ENCODE measurements at regions not wholly inside any gene's neighbourhood (a gene's known extent, or its start where the extent isn't known, plus 50 kb on each side); places are given as distances from the start of the nearest gene placed in this dataset.

DNA sequence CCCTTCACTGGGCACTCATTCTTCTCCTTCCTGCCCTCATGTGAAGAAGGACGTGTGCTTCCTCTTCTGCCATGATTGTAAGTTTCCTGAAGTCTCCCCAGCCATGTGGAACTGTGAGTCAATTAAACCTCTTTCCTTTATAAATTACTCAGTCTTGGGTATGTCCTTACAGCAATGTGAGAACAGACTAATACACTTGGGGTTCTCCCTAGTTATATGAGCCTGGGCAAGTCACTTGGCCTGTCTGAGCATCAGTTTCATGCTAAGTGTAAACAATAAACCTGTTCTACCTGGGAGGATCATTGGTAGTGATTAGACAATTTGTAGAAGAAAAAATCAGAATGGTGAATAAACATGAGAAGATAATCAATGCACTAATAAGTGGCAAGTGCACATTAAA lies 162.2 kb upstream of the ARG1 start:
- Histone ChIP-seq H3K4me3 (ENCODE audit: low read length) (no peak overlapping the region), H3K9ac (ENCODE audit: low read length) (no peak overlapping the region), H3K4me2 (ENCODE audit: low read length) (no peak overlapping the region), H4K20me1 (ENCODE audit: insufficient read depth) (no peaks in the 10 kb centered on the region), H3K9me2 (ENCODE audit: insufficient read depth, low read length) (no peaks in the 10 kb centered on the region), H3K79me2 (replicated peaks; ENCODE audit: insufficient read depth, low read length) (no peaks in the 10 kb centered on the region), H3F3A (ENCODE audit: insufficient read depth, low read length, poor library complexity, severe bottlenecking) (no peaks in the 10 kb centered on the region), H3K9me3 (ENCODE audit: low read length) (no peaks in the 10 kb centered on the region), H3K36me3 (ENCODE audit: insufficient read depth, low read length) (no peaks in the 10 kb centered on the region), H2AFZ (ENCODE audit: low read depth, low read length) (no peak overlapping the region), H3K27ac (ENCODE audit: low read length) (no peak overlapping the region), H3K27me3 (ENCODE audit: insufficient read depth, low read depth, low read length) (no peaks in the 10 kb centered on the region)
- TF ChIP-seq EZH2 (IDR thresholded peaks at IDR 0.05; ENCODE audit: borderline replicate concordance, insufficient read depth, low read length, poor library complexity, severe bottlenecking) (no peak), SMC3 (conservative IDR thresholded peaks at IDR 0.05; ENCODE audit: poor library complexity) (no peak), EP300 (conservative IDR thresholded peaks at IDR 0.05; ENCODE audit: poor library complexity, severe bottlenecking) (no peak), RAD21 (conservative IDR thresholded peaks at IDR 0.05) (no peak), TAF1 (IDR thresholded peaks at IDR 0.05; ENCODE audit: low read depth) (no peak), MXI1 (conservative IDR thresholded peaks at IDR 0.05; ENCODE audit: poor library complexity, severe bottlenecking) (no peak), POLR2AphosphoS5 (IDR thresholded peaks at IDR 0.05) (no peak)
- TF ChIP-seq, protein P1, sequence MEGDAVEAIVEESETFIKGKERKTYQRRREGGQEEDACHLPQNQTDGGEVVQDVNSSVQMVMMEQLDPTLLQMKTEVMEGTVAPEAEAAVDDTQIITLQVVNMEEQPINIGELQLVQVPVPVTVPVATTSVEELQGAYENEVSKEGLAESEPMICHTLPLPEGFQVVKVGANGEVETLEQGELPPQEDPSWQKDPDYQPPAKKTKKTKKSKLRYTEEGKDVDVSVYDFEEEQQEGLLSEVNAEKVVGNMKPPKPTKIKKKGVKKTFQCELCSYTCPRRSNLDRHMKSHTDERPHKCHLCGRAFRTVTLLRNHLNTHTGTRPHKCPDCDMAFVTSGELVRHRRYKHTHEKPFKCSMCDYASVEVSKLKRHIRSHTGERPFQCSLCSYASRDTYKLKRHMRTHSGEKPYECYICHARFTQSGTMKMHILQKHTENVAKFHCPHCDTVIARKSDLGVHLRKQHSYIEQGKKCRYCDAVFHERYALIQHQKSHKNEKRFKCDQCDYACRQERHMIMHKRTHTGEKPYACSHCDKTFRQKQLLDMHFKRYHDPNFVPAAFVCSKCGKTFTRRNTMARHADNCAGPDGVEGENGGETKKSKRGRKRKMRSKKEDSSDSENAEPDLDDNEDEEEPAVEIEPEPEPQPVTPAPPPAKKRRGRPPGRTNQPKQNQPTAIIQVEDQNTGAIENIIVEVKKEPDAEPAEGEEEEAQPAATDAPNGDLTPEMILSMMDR (IDR thresholded peaks at IDR 0.05; ENCODE audit: poor library complexity, severe bottlenecking), result no peak
- TF ChIP-seq, protein P2, sequence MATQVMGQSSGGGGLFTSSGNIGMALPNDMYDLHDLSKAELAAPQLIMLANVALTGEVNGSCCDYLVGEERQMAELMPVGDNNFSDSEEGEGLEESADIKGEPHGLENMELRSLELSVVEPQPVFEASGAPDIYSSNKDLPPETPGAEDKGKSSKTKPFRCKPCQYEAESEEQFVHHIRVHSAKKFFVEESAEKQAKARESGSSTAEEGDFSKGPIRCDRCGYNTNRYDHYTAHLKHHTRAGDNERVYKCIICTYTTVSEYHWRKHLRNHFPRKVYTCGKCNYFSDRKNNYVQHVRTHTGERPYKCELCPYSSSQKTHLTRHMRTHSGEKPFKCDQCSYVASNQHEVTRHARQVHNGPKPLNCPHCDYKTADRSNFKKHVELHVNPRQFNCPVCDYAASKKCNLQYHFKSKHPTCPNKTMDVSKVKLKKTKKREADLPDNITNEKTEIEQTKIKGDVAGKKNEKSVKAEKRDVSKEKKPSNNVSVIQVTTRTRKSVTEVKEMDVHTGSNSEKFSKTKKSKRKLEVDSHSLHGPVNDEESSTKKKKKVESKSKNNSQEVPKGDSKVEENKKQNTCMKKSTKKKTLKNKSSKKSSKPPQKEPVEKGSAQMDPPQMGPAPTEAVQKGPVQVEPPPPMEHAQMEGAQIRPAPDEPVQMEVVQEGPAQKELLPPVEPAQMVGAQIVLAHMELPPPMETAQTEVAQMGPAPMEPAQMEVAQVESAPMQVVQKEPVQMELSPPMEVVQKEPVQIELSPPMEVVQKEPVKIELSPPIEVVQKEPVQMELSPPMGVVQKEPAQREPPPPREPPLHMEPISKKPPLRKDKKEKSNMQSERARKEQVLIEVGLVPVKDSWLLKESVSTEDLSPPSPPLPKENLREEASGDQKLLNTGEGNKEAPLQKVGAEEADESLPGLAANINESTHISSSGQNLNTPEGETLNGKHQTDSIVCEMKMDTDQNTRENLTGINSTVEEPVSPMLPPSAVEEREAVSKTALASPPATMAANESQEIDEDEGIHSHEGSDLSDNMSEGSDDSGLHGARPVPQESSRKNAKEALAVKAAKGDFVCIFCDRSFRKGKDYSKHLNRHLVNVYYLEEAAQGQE (IDR thresholded peaks at IDR 0.05; ENCODE audit: borderline replicate concordance), result no peak

DNA sequence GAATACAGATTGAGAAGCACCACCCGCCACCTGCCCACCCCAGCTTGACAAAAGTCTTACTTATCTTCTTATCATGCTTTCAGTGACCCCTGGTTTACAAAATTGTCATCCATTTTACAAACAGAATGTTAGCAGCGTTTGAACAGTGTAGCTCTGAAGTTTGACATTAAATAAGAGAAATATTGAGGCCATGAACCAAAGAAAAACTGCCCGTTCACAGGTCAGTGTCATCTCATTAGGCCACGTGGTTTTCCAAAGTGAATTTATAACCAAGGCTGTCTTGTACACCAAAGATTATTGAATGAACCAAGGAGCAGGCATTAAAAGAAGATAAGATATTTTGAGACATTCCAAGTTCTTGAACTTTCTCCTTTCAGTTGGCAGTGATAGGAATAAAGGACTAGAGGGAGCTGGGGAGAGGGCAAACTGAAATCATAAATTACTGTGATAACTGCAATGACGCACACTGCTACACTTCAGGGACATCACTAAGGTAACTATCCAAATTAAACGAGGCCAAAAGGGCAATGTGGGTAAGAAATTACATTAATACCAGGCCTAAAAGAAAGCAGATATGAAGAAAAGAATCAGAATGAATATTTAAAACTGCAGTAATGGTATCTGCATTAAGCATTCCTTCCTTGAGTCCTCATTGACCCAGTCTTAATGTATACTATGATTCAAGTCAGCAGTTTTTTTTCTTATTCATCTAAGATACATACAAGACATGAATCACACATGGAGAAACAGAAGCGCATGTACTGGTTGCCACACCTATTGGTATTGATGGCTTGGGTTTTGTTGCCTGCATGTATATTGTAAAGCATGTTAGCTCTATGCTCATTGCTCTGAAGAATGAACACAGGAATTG lies 159.8 kb upstream of the ARG1 start:
- no peak overlapping the region for H3K4me3 ChIP-seq (ENCODE audit: low read length)
- no peak overlapping the region for H3K4me2 ChIP-seq (ENCODE audit: low read length)
- no peak for TF ChIP-seq RAD21 (conservative IDR thresholded peaks at IDR 0.05)
- TF ChIP-seq EZH2 (IDR thresholded peaks at IDR 0.05; ENCODE audit: borderline replicate concordance, insufficient read depth, low read length, poor library complexity, severe bottlenecking), result no peak
- TF ChIP-seq SMC3 (conservative IDR thresholded peaks at IDR 0.05; ENCODE audit: poor library complexity), result no peak
- TF ChIP-seq MXI1 (conservative IDR thresholded peaks at IDR 0.05; ENCODE audit: poor library complexity, severe bottlenecking), result no peak
- TF ChIP-seq, protein P1 (IDR thresholded peaks at IDR 0.05; ENCODE audit: poor library complexity, severe bottlenecking), result no peak
- TF ChIP-seq EP300 (conservative IDR thresholded peaks at IDR 0.05; ENCODE audit: poor library complexity, severe bottlenecking), result no peak
- no peak for TF ChIP-seq TAF1 (IDR thresholded peaks at IDR 0.05; ENCODE audit: low read depth)
- no peak for TF ChIP-seq POLR2AphosphoS5 (IDR thresholded peaks at IDR 0.05)
- TF ChIP-seq, protein P2 (IDR thresholded peaks at IDR 0.05; ENCODE audit: borderline replicate concordance), result no peak
- H3F3A ChIP-seq (ENCODE audit: insufficient read depth, low read length, poor library complexity, severe bottlenecking), result no peaks in the 10 kb centered on the region
- no peaks in the 10 kb centered on the region for H3K79me2 ChIP-seq (replicated peaks; ENCODE audit: insufficient read depth, low read length)
- H3K9me2 ChIP-seq (ENCODE audit: insufficient read depth, low read length), result no peaks in the 10 kb centered on the region
- H3K9me3 ChIP-seq (ENCODE audit: low read length), result no peaks in the 10 kb centered on the region
- H4K20me1 ChIP-seq (ENCODE audit: insufficient read depth), result no peaks in the 10 kb centered on the region
- H3K27ac ChIP-seq (ENCODE audit: low read length), result no peak overlapping the region
- H3K36me3 ChIP-seq (ENCODE audit: insufficient read depth, low read length), result no peaks in the 10 kb centered on the region
- H3K27me3 ChIP-seq (ENCODE audit: insufficient read depth, low read depth, low read length), result no peaks in the 10 kb centered on the region
- H3K9ac ChIP-seq (ENCODE audit: low read length), result no peak overlapping the region
- no peak overlapping the region for H2AFZ ChIP-seq (ENCODE audit: low read depth, low read length)

Measured in neural cell (in vitro differentiated cells).